LNCAP (cell line): ENCODE measurements at regions not wholly inside any gene's neighbourhood (a gene's known extent, or its start where the extent isn't known, plus 50 kb on each side); places are given as distances from the start of the nearest gene placed in this dataset.

Experiments used
- CTCF ChIP-seq: fragments of 450-650 bp; IDR thresholded peaks from 2 replicates; pipeline ENCODE4 v1.5.1; 2017; ENCODE audit warnings: mild to moderate bottlenecking

GRCh38 chr1:222006715-222007114 is 264.8 kb upstream of the DUSP10 start:
- TF ChIP-seq CTCF, result no peak

DNA sequence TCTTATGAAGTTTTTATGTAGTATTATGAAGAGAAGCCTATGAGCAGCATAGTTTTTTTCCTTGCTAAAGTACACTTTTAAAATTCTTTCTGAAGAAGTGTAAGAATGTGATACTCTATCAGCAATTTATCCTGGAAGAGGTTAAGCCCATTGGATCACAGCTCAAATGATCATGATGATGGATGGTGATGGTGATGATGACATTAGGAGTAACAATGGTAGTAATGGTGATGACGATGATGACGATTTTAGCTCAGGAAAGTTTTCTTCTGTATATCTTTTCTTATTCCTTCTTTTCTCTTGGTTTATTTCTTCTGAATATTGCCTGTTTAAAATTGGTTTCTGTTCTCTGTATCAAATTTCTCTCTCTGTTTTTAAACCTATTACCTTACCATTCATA is 262.9 kb upstream of the DUSP10 start:
- no peak for TF ChIP-seq CTCF

DNA sequence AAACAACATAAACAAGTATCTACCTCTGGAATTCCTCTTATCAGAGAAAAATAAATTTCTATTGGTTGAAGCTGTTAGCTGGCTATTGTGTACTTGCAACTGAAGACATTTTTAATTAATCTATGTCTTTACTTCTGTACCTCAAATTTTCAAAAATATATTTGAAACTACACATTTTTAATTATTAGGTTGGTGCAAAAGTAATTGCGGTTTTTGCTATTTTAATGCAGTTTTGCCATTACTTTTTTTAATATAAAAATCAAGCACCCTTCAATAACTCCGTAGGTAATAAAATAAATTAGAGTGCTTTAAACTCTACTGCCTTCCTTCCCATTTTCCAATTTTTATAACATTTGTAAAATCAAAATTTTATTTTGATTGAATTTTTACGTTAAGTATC is 262.1 kb upstream of the DUSP10 start:
- no peak for TF ChIP-seq CTCF

- no peak for TF ChIP-seq CTCF
These were observed 260.6 kb upstream of the DUSP10 start for GRCh38 chr1:222002503-222002902.

- no peak for TF ChIP-seq CTCF
These were observed 258.2 kb upstream of the DUSP10 start for GRCh38 chr1:222000131-222000530.

GRCh38 chr1:221998781-221999180 is 256.9 kb upstream of the DUSP10 start:
- TF ChIP-seq CTCF, result no peak

DNA sequence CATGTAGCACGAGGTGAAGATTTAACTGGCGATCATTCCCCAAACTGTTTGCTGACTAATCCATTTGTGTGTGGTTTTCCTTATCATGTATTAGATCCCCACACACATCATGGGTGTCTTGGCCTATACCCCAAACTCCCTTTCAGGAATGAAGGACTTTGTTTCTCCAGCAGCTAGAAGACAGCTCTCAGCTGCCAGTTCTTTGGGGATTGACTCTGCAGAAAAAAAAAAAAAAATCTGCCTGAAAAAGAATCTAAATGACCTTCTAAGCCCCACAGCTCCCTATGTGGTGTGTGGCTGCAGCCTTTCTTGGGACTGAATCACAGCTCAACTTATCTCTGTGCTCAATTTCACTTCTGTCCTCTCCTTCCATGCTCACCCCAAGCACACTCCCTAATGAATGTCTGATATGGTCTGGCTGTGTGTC is 256.3 kb upstream of the DUSP10 start:
- TF ChIP-seq CTCF, result no peak

- no peak for TF ChIP-seq CTCF
These were observed 253.1 kb upstream of the DUSP10 start for GRCh38 chr1:221994939-221995338.
